Parathyroid adenoma (tissue), 2 donors: ENCODE measurements at regions not wholly inside any gene's neighbourhood (a gene's known extent, or its start where the extent isn't known, plus 50 kb on each side); places are given as distances from the start of the nearest gene placed in this dataset.

Experiments used
- H2AFZ ChIP-seq: fragments of 300-600 bp; sonication (generic); one replicate; pipeline ENCODE4 v1.7.0; 2017; ENCODE audit warnings: antibody characterized with exemption, mild to moderate bottlenecking
- H3K27ac ChIP-seq: fragments of 300-600 bp; sonication (generic); one replicate; pipeline ENCODE4 v1.7.0; 2017
- H3K27me3 ChIP-seq: fragments of 300-600 bp; sonication (generic); one replicate; pipeline ENCODE4 v1.7.0; 2017; ENCODE audit warnings: low read length; ENCODE audit not compliant: control insufficient read depth, insufficient read depth
- H3K36me3 ChIP-seq: fragments of 300-600 bp; sonication (generic); one replicate; pipeline ENCODE4 v1.7.0; 2017; ENCODE audit warnings: low read length; ENCODE audit not compliant: control insufficient read depth, insufficient read depth
- H3K4me1 ChIP-seq: fragments of 300-600 bp; sonication (generic); one replicate; pipeline ENCODE4 v1.7.0; 2017; ENCODE audit warnings: control low read depth
- H3K4me2 ChIP-seq: fragments of 300-600 bp; sonication (generic); one replicate; pipeline ENCODE4 v1.7.0; 2017; ENCODE audit warnings: low read length
- H3K4me3 ChIP-seq: fragments of 300-600 bp; sonication (generic); one replicate; pipeline ENCODE4 v1.7.0; 2017; ENCODE audit warnings: low read depth, low read length
- H3K79me2 ChIP-seq: fragments of 300-600 bp; sonication (generic); one replicate; pipeline ENCODE4 v1.7.0; 2017; ENCODE audit warnings: control low read depth
- H3K9ac ChIP-seq: fragments of 300-600 bp; sonication (generic); one replicate; pipeline ENCODE4 v1.7.0; 2017; ENCODE audit warnings: mild to moderate bottlenecking
- H3K9me3 ChIP-seq: fragments of 300-600 bp; sonication (generic); one replicate; pipeline ENCODE4 v1.7.0; 2017; ENCODE audit warnings: low read length; ENCODE audit not compliant: control insufficient read depth
- TF ChIP-seq, protein P1 (sequence below): fragments of 300-600 bp; sonication (generic); IDR thresholded peaks from one replicate; pipeline ENCODE4 v1.7.0; 2017; ENCODE audit warnings: antibody characterized with exemption, mild to moderate bottlenecking
- donor health status: primary hyperparathyroidism.

DNA sequence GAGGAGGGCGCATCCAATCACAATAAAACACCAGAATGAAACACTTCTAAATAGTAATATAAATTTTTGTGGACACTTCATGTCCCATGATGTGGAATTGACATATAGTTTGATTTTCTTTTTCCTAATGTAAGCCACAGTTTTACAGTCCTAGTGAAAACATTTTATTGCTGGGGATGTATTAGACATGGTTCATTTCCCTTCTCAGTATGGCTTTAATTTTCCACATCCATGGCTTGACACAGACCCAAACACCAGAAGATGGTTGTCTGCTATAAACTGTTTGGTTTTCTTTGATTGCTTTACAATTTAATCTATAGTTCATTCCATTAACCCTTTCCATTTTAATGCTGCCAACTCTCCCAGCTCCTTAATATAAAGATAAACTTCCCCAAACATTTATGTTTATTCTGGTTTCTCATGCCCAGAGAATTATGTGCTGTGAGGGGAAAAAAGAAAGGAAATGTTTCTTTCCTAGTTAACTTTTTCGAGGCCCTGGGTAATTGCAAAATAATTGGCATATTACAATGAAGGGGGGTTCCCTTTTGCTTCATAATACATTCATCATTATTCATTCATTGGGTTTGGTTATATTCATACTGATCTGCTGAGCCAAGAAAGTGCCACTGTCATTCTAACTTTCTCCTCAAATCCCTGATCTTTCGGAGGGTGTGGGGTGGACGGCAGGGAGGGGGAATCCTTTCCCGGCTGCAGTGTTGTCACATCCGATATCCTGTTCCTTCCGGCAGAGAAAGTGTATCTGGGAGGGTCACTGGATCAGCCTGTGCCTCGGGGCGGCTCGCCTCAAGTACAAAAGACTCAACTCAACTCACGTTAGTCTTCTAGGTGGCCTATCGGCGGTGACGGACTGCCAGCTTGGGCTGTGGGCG lies 127.6 kb upstream of the TFAP2D start:
- Histone ChIP-seq H3K9me3 (no peaks in the 10 kb centered on the region), H3K36me3 (no peaks in the 10 kb centered on the region), H3K4me2 (no peak overlapping the region), H3K27ac (no peak overlapping the region), H3K4me1 (no peaks in the 10 kb centered on the region), H3K79me2 (no peaks in the 10 kb centered on the region), H3K9ac (no peak overlapping the region), H3K4me3 (no peak overlapping the region), H3K27me3 (no peaks in the 10 kb centered on the region), H2AFZ (no peak overlapping the region)
- TF ChIP-seq, protein P1, sequence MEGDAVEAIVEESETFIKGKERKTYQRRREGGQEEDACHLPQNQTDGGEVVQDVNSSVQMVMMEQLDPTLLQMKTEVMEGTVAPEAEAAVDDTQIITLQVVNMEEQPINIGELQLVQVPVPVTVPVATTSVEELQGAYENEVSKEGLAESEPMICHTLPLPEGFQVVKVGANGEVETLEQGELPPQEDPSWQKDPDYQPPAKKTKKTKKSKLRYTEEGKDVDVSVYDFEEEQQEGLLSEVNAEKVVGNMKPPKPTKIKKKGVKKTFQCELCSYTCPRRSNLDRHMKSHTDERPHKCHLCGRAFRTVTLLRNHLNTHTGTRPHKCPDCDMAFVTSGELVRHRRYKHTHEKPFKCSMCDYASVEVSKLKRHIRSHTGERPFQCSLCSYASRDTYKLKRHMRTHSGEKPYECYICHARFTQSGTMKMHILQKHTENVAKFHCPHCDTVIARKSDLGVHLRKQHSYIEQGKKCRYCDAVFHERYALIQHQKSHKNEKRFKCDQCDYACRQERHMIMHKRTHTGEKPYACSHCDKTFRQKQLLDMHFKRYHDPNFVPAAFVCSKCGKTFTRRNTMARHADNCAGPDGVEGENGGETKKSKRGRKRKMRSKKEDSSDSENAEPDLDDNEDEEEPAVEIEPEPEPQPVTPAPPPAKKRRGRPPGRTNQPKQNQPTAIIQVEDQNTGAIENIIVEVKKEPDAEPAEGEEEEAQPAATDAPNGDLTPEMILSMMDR = no peak

DNA sequence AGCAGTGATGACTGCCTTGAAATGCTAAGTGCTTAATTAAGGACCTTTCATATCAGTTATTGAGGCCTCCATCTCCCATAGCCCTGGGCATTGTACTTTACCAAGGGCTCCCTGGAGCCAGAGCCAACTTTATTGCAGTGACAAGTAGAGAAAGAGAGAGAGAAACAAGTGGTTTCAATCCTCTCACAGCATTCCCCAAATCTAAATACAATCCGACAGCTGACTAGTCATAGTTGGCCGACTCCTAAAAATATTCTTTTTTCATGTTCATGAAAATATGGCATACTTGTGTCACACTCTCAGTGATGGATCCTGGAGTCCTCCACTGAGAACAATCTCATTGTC lies 127.0 kb upstream of the TFAP2D start:
- Histone ChIP-seq H3K9ac (no peak overlapping the region), H3K4me2 (no peak overlapping the region), H3K9me3 (no peaks in the 10 kb centered on the region), H3K36me3 (no peaks in the 10 kb centered on the region), H3K27ac (no peak overlapping the region), H2AFZ (no peak overlapping the region), H3K27me3 (no peaks in the 10 kb centered on the region), H3K4me3 (no peak overlapping the region), H3K4me1 (no peaks in the 10 kb centered on the region), H3K79me2 (no peaks in the 10 kb centered on the region)
- TF ChIP-seq, protein P1 = no peak

DNA sequence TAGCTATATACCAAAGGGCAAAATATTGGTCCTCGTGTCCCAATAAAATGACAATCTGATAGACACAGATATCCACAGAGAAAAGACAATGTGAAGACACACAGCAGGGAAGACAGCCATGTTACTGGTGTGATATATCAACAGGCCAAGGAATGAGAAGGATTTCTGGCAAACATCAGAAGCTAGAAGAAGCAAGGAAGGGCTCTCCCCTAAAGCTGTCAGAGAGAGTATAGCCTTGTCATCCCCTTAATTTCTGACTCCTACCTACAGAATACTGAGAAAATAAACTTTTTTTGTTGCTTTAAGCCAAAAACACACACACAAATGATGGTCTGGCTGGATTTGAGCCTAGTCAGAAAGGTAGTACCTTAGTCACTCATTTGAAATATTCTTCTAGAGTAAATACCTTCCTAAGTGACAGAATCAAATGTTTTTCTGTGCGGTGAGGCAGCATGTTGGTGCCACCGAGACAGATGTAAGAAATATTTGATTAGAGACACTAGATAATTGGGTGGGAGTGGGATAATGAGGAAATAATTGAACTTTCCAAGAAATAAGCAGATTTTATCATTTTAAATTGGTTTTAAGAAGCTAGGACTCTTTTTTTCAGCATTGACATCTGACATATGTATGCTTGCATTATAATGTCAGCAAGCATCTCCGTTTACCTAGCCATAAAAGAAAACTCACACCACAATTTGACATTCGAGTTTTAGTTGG lies 123.4 kb upstream of the TFAP2D start:
- TF ChIP-seq, protein P1 = no peak
- Histone ChIP-seq H3K9ac (no peak overlapping the region), H3K79me2 (no peaks in the 10 kb centered on the region), H3K27ac (no peak overlapping the region), H3K4me1 (no peaks in the 10 kb centered on the region), H3K27me3 (no peaks in the 10 kb centered on the region), H3K9me3 (no peaks in the 10 kb centered on the region), H3K36me3 (no peaks in the 10 kb centered on the region), H3K4me3 (no peak overlapping the region), H2AFZ (no peak overlapping the region), H3K4me2 (no peak overlapping the region)

DNA sequence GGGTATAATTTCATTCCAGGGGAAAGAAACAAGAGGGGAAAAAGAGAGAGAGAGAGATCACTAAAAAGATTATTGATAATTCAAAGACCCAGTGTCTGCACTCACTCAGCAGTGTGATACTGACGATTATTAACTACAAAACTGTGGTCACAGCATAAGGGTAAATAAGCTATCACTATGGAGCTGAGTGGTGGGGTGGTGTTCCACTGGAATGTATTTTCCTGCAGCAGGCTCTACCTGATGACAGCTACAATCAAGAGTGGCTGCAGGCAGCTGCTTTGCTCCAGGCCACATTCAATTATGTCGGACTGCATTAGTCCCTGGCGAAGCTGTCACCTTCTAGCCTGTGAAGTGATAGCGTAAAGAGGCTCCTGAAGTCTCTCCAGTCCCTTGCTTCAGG lies 122.2 kb upstream of the TFAP2D start:
- Histone ChIP-seq H3K79me2 (no peaks in the 10 kb centered on the region), H3K36me3 (no peaks in the 10 kb centered on the region), H2AFZ (no peak overlapping the region), H3K27me3 (no peaks in the 10 kb centered on the region), H3K4me2 (no peak overlapping the region), H3K27ac (no peak overlapping the region), H3K4me1 (no peaks in the 10 kb centered on the region), H3K9me3 (no peaks in the 10 kb centered on the region), H3K4me3 (no peak overlapping the region), H3K9ac (no peak overlapping the region)
- TF ChIP-seq, protein P1 = no peak
